ENCODE measurements at regions not wholly inside any gene's neighbourhood (a gene's known extent, or its start where the extent isn't known, plus 50 kb on each side); places are given as distances from the start of the nearest gene placed in this dataset.

DNA sequence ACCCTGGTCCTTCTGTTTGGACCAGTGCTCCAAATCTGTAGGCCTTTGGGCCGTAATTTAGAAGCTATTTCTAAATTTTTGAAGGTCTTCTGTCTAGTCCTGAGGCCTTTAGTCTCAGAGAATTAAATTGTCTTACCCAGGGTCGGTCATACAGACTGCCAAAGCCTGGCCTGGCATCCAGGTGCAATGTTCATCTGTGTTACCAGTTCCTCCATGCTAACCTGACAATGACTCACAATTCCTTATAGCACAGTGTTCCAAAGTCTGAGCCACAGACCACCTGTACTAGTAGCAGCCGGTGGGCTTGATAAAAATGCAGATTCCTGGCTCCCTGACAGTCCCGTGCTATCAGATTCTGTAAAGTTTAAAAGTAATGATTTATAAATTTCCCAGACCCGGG is 77.7 kb upstream of the MAP4K3 start:
- no peak for DNase-seq

DNA sequence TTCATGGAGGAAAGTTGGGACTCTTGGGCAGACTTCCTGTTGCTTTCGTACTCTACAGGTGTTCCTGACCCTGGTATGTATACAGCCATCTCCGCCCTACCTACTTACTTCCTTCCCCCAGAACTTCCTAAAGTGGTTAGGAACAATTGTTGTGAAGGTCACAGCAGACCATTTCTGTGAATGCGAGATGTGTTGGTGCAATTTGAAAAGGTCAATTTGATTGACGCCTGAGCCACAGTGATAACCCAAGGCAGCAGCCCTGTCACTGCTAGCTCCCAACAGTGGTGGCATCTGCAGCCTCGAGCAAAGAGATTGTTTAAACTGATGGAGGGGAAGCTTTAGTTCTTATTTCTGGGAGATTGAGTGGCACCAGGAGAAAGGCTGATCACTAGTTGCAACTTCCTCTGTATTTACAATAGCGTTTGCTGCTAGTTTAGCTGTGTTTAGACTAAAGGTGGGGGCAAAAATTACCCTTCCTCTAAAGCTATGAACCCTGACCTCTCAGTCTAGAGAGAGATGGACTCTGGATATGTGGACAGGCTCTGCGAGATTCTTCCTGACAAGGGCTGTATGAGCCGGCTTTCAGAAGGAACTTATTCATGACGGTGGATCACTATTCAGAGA is 78.3 kb upstream of the MAP4K3 start:
- no peak for DNase-seq

DNA sequence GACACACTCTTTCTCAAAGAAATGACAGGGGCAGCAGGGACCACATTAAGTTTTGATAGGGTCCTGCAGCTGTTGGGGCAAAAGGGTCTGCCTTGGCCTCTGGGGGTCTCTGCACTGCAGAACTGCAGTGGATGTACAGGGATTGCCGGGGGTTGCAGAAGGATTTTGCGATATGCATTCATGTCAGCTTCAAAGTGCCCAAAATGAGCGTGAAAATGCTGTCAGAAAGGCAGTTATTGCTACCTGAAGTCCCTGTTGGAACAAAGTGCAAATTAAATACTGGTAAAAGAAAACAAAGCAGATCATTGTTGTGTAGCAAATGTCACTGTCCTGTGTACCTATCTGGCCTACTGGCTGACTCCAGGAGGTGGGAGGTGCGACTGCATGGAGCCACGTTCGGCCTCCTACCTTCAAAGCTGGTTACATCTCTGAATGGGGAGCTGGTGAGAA is 78.8 kb upstream of the MAP4K3 start:
- no peak for DNase-seq

DNA sequence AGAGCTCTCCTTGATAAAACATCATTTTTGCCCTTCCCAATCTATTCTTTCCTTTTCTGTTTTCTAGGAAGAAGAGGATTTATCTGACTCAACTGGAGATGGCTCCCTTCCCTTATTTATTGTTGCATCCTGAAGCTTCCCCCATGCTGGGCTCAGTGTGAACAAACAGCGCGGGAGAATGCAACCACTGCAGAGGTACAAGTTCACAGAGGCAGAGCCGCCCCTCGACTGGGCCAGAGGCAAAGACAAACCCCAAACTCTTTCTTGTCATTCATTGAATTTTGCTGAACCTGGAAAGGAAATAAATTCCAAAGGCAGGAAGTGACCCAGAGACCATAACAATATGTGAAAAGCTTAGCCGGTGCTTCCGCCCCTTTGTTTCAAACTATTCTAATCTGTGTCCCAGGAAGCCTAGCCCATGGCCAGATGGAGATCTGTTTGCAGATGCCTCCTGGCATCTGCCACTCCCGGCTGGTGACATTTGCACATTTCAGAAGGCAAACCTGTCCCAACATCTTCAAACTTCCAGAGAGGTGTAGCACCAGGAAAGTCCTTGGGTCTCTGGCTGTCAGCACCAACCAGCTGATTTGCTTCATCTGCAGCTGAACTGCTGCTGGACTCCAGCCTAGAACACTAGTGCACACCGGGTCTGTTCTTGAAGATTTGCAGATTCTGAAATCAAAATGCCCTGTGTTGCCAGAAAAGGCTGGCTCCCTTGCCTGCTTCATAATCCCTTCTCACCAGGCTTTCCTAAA is 79.4 kb upstream of the MAP4K3 start:
- DNase-seq = no peak

- DNase-seq = no peak
These were observed 80.0 kb upstream of the MAP4K3 start for GRCh38 chr2:39517102-39517436.

GRCh38 chr2:39517622-39518021 is 80.5 kb upstream of the MAP4K3 start:
- no peak for DNase-seq

- DNase-seq = no peak
These were observed 82.8 kb upstream of the MAP4K3 start for GRCh38 chr2:39519886-39520285.

DNA sequence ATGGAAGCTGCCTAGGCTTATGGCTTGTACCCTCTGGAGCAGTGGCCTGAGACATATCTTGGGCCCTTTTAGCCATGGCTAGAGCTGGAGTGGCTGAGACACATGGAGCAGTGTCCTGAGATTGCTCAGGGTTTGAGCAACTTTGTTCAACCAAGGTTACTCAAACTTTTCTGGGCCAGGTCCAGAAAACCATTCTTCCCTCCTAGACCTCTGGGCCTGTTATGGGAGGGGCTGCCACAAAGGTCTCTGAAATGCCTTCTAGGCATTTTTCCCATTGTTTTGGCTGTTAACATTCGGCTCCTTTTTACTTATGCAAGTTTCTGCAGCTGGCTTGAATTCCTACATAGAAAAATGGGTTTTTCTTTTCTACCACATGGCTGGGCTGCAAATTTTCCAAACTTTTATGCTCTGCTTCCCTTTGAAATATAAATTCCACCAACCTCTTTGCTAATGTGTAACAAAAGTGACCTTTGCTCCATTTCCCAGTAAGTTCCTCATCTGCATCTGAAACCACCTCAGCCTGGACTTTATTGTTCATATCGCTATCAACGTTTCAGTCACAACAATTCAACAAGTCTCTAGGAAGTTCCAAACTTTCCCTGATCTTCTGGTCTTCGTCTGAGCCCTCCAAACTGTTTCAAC is 84.9 kb upstream of the MAP4K3 start:
- no peak for DNase-seq

GRCh38 chr2:39522518-39522877 is 85.4 kb upstream of the MAP4K3 start:
- DNase-seq = no peak

DNA sequence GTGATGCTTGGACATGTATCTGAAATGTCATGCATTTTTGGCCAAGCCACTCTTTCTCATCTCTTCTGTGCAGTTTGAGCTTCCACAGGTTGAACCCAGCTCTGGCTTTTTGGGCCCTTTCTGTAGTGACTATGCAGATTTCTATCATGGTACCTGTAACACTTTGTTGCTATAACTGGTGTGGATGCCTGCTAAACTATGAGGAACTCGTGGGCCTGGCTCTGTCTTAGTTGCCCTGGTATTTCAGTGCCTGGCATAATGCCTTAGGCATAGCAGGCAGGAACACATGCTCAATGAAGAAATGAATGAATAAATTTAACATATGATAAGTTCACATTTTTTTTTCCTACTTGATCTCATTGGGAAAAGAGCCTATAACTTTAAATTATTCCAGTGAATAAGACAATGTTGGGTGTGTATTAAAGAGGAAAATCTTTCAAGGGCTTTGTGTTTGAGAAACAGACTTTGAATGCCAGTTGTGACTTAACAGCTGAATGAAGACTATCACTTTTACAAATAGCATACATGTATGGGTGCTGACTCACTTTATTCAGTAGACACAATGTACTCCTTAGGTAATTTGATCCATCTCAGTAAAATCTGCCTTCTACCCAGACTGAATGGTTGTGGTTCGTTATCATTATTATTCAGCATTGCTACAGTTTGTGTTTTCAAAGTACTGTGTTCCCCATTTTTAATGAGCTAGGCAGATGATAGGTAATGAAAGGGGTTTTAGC is 86.4 kb upstream of the MAP4K3 start:
- DNase-seq = no peak

- no peak for DNase-seq
These were observed 87.0 kb upstream of the MAP4K3 start for GRCh38 chr2:39524061-39524460.

GRCh38 chr2:39524756-39525635 is 87.9 kb upstream of the MAP4K3 start:
- no peak for DNase-seq

DNA sequence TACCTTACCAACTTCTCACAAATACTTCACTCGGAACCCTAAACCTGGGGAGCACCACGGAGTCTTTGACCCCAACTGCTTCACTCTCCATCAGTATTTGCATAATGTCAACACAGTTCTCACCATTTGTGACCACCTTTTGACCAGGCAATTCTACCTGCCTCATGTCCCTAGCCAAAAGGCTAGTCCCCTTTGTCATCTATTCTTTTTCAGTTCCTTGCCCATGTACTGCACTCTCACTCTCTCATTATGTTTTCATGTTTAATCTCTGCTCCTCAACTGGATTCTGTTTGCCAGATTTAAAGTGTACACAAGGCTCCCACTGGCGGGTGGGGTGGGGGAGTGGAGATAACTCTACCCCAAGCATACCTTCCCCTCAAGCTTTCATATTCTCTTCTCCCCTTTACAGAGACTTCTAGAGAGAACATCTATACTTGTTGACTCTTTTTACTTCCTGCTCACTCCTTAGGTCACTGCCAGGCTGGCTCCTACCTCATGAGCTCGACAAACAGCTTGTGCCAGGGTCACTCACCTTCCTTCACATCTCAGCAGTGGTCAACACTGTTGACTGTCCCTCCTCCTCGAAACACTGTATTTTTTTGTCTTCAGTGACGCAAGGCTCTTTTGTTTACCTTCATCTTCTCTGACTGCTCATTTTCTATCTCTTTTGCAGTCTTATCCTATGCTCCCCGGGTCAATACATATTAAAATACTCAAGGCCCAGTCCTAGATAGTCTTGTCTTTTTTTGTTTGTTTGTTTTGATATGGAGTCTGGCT is 88.7 kb upstream of the MAP4K3 start:
- DNase-seq = no peak

DNA sequence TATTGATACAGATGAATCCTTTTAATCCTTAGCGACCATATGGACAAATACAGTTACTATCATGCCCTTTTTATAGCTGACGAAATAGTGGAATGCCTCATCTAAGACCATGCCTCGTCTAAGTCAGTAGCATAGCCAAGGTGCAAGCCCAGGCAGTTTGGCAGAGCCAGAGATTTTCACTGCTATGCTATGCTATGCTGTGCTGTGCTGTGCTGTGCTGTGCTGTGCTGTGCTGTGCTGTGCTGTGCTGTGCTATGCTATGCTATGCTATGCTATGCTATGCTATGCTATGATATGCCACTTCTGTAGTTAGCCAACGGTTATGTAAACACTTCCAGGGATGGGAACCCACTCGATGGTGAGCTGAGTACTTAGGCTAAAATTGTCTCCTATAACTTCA is 91.6 kb upstream of the MAP4K3 start:
- DNase-seq = no peak

DNA sequence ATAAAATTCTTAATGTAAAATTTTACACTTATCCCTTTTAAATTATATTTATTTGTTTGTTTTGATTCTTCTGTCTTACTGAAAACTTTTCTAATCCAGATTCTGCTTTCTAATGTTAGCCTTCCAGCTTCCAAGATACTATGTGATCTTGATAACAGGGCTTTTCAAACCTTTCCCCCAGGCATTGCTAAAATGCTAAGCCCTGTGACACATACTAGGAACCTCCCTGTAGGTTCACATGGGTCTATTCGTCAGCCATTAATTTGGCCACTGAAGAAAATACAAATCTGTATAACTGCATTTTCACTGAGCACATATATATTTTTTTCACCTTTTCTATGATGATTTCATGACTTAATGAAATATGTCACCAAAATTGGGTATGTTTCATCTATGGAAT is 92.8 kb upstream of the MAP4K3 start:
- no peak for DNase-seq

DNA sequence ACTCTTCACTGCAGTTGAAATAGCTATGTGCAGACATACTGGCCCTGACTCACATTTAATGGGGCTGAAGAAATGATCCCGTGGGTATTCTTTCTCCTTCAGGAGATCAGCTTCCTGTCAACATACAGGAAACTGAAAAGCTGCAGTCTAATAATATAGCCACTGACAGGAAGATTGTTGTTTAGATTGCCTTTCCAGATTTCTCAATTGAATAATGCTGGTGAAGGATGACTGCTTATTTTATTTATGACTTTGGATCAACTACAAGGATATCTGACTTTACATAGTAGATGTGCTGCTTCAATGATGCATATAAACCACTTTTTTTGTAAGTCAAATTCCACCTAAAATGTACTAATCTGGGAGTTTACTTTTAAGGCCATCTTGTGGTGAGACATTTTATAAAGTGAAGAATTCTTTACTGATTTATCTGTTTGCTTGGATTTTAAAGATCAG is 93.4 kb upstream of the MAP4K3 start:
- DNase-seq = no peak

DNA sequence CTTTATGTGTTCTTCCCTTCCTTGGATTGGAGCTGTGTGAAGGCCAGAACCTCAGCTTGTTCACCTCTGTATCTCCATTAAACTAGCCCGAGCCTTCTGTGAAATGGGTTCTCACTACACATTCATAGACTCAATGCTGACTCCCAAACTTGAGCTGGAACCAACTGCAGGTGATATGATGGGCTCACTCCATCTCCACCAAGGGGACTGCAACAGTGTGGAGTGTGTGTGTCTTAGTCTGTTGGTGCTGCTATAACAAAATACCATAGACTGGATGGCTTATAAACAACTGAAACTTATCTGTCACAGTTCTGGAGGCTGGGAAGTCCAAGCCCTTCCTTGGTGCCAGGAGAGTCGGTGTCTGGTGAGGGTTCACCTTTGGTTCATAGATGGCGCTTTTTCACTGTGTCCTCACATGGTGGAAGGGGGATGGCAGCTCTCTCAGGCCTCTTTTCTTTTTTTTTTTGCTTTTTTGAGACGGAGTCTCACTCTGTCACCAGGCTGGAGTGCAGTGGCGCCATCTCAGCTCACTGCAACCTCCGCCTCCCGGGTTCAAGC is 94.2 kb upstream of the MAP4K3 start:
- no peak for DNase-seq

DNA sequence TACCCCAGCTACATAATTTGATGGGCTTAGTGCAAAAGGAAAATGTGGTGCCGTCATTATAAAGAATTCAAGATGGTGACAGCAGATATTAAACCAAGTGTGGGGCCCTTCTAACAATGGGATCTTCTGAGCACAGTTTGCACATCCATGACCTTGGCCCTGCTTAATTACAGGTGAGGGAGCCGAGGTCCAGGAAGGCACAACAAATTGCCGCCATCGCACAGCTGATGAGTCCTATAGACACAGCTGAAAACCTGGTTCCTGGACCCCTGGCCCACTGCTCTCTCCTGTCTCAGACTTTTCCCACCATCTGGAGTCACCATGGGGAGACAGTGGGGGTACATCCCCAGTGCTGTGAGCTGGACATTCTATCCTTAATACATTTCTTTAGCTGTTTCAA is 95.8 kb upstream of the MAP4K3 start:
- DNase-seq = no peak

DNA sequence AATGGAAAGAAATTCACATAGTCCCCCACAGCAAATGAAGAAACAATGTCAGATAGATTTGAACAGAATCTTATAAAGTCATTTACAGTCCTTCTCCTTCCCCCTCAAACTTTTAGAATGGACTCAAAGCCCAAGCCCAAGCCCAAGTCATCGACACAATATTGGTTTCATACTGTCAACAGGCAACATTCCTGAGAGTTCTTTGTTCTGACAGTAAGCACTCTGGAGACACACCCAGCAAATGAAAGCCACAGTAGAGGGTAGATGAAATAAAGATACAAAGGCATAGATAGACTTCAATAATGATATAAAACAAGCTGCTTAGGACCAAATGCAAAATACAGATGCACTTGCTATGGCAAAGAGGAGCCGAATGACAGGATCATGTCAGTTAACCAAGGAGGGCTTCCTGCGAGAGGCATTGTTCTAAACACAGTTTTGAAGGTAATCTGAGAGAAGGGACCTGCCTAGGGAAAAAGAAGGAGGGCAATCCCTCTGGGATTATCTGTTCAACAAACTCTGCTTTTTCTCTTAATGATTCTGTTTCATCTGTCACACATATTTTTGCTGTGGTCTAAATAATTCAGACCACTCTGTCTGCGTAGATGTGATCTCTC is 97.1 kb upstream of the MAP4K3 start:
- DNase-seq = no peak

GRCh38 chr2:39535636-39536185 is 98.6 kb upstream of the MAP4K3 start:
- no peak for DNase-seq

- DNase-seq = no peak
These were observed 100.1 kb upstream of the MAP4K3 start for GRCh38 chr2:39537150-39537549.

Measured in CD4-positive, alpha-beta T cell treated with Interleukin-12 subunit alpha and Interleukin-12 subunit beta, for 1 hour (primary cell).